Peyer's patch (tissue), 4 donors: ENCODE measurements at regions not wholly inside any gene's neighbourhood (a gene's known extent, or its start where the extent isn't known, plus 50 kb on each side); places are given as distances from the start of the nearest gene placed in this dataset.

Experiments used
- CTCF ChIP-seq, 6 experiments: fragments of 450-650 bp in 4 of 6; fragments of 200-600 bp in 2 of 6; sonication (generic) in 1 of 6; IDR thresholded peaks; one replicate each; pipeline ENCODE4 v1.5.1; 2017 to 2019; ENCODE audit warnings: antibody characterized with exemption in 6 of 6, mild to moderate bottlenecking in 3 of 6, moderate library complexity in 1 of 6
- POLR2A ChIP-seq, 2 donors: fragments of 450-650 bp; IDR thresholded peaks; one replicate each; pipeline ENCODE4 v1.5.1; 2017; ENCODE audit warnings: antibody characterized with exemption in 2 of 2, mild to moderate bottlenecking in 2 of 2, moderate library complexity in 2 of 2

- no peak for TF ChIP-seq CTCF (IDR thresholded peaks at IDR 0.05)
- TF ChIP-seq POLR2A (IDR thresholded peaks at IDR 0.05) = no peak
These were observed 1534.7 kb downstream of the EFNA5 start for GRCh38 chr5:106136061-106136460.
